Uterus (tissue), 2 donors: ENCODE measurements at regions not wholly inside any gene's neighbourhood (a gene's known extent, or its start where the extent isn't known, plus 50 kb on each side); places are given as distances from the start of the nearest gene placed in this dataset.

Source experiments
- POLR2A ChIP-seq, 2 donors: fragments of 450-650 bp; IDR thresholded peaks; one replicate each; pipeline ENCODE4 v1.6.1; 2016; ENCODE audit warnings: antibody characterized with exemption in 2 of 2, mild to moderate bottlenecking in 1 of 2, moderate library complexity in 1 of 2
- TF ChIP-seq, protein P1 (sequence below), 4 experiments: fragments of 200-600 bp in 2 of 4; fragments of 450-650 bp in 2 of 4; sonication (generic) in 2 of 4; IDR thresholded peaks; one replicate each; pipeline ENCODE4 v1.5.1; 2016 to 2019; ENCODE audit warnings: antibody characterized with exemption in 4 of 4, mild to moderate bottlenecking in 2 of 4, moderate library complexity in 1 of 4

DNA sequence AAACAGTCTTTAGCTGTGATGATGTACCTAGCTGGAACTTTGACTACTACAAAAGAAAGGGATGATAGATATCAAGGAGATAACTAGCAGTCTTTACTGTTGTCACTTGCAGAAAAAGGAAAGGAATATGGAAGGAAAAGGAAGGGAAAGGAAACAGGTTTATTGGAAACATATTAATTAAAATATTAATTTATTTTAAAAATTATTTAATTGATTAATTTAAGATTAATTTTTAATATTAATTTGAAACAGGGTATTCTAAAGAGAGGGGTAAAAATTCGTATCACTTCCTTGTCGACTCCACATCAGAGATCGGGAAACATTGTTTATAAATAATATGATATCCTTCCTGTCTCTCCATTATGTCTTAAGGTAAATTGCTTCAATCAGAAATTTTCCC, 186.5 kb upstream of the IL15 start:
- TF ChIP-seq, protein P1, sequence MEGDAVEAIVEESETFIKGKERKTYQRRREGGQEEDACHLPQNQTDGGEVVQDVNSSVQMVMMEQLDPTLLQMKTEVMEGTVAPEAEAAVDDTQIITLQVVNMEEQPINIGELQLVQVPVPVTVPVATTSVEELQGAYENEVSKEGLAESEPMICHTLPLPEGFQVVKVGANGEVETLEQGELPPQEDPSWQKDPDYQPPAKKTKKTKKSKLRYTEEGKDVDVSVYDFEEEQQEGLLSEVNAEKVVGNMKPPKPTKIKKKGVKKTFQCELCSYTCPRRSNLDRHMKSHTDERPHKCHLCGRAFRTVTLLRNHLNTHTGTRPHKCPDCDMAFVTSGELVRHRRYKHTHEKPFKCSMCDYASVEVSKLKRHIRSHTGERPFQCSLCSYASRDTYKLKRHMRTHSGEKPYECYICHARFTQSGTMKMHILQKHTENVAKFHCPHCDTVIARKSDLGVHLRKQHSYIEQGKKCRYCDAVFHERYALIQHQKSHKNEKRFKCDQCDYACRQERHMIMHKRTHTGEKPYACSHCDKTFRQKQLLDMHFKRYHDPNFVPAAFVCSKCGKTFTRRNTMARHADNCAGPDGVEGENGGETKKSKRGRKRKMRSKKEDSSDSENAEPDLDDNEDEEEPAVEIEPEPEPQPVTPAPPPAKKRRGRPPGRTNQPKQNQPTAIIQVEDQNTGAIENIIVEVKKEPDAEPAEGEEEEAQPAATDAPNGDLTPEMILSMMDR (IDR thresholded peaks at IDR 0.05): no peak
- TF ChIP-seq POLR2A (IDR thresholded peaks at IDR 0.05): no peak
